Activated CD4-positive, alpha-beta memory T cell treated with anti-CD3 and anti-CD28 coated beads, Interleukin-2, amount 10 ng/mL, durations not matched to agents 7 days and 5 days (primary cell): ENCODE measurements at regions not wholly inside any gene's neighbourhood (a gene's known extent, or its start where the extent isn't known, plus 50 kb on each side); places are given as distances from the start of the nearest gene placed in this dataset.

Experiments used
- CTCF ChIA-PET: fragments of 350-600 bp; sonication (Branson Sonifier 250); formaldehyde crosslinking; loops from one replicate; lab custom pipeline; 2021; ENCODE audit warnings: antibody characterized with exemption, inconsistent platforms; lab: Charles Lee
- POLR2A ChIA-PET: fragments of 350-600 bp; sonication (Branson Sonifier 250); formaldehyde crosslinking; loops from one replicate; lab custom pipeline; 2021; ENCODE audit warnings: antibody characterized with exemption; lab: Charles Lee
- DNase-seq: peaks from one replicate; pipeline ENCODE4 v3.0.0-alpha.2; 2020
- H3K27ac Mint-ChIP-seq: one replicate; pipeline ENCODE4 v1.8.0; 2021; ENCODE audit warnings: mild to moderate bottlenecking, mixed read lengths
- H3K27me3 Mint-ChIP-seq: one replicate; pipeline ENCODE4 v1.8.0; 2021; ENCODE audit warnings: mixed read lengths
- H3K36me3 Mint-ChIP-seq: one replicate; pipeline ENCODE4 v1.8.0; 2021; ENCODE audit warnings: low read depth, mixed read lengths
- H3K4me1 Mint-ChIP-seq: one replicate; pipeline ENCODE4 v1.8.0; 2021; ENCODE audit warnings: mixed read lengths
- H3K4me3 Mint-ChIP-seq: one replicate; pipeline ENCODE4 v1.8.0; 2021; ENCODE audit warnings: mild to moderate bottlenecking, mixed read lengths
- H3K9me3 Mint-ChIP-seq: one replicate; pipeline ENCODE4 v1.8.0; 2021; ENCODE audit warnings: mixed read lengths

GRCh38 chr5:68352166-68352565, 136.6 kb downstream of the PIK3R1 start:
- Mint-ChIP-seq H3K4me1 (peaks cover 5% of the 10 kb centered on the region), H3K36me3 (no peaks in the 10 kb centered on the region), H3K9me3 (no peaks in the 10 kb centered on the region), H3K27ac (no peak overlapping the region), H3K27me3 (no peaks in the 10 kb centered on the region), H3K4me3 (no peak overlapping the region)
- ChIA-PET POLR2A (no interaction called here), CTCF (no interaction called here)
- no peak for DNase-seq

GRCh38 chr5:68353605-68354004, 138.0 kb downstream of the PIK3R1 start:
- Mint-ChIP-seq H3K9me3 (no peaks in the 10 kb centered on the region), H3K4me3 (no peak overlapping the region), H3K36me3 (no peaks in the 10 kb centered on the region), H3K4me1 (peaks cover 2% of the 10 kb centered on the region), H3K27me3 (no peaks in the 10 kb centered on the region), H3K27ac (no peak overlapping the region)
- ChIA-PET POLR2A (interaction anchor here (0.6 kb wide), 1 partner anchor 422 kb away, joined by 5 read pairs; no protein-coding TSS in a partner anchor), CTCF (no interaction called here)
- DNase-seq, result no peak

- no peak overlapping the region for H3K27ac Mint-ChIP-seq
- ChIA-PET POLR2A (interaction anchor here (0.6 kb wide), 1 partner anchor 423 kb away, joined by 5 read pairs; no protein-coding TSS in a partner anchor), CTCF (no interaction called here)
- no peak overlapping the region for H3K4me3 Mint-ChIP-seq
- DNase-seq, result no peak
- H3K36me3 Mint-ChIP-seq, result no peaks in the 10 kb centered on the region
- peaks cover 2% of the 10 kb centered on the region for H3K4me1 Mint-ChIP-seq
- no peaks in the 10 kb centered on the region for H3K27me3 Mint-ChIP-seq
- no peaks in the 10 kb centered on the region for H3K9me3 Mint-ChIP-seq
Observed at GRCh38 chr5:68354315-68354714, 138.8 kb downstream of the PIK3R1 start.

- Mint-ChIP-seq H3K9me3 (no peaks in the 10 kb centered on the region), H3K4me1 (peaks cover 2% of the 10 kb centered on the region), H3K4me3 (no peak overlapping the region), H3K27ac (no peak overlapping the region), H3K36me3 (no peaks in the 10 kb centered on the region), H3K27me3 (peaks cover 4% of the 10 kb centered on the region)
- no peak for DNase-seq
- POLR2A ChIA-PET, result no interaction called here
- CTCF ChIA-PET, result no interaction called here
Observed at GRCh38 chr5:68356216-68356615, 140.7 kb downstream of the PIK3R1 start.

GRCh38 chr5:68356623-68357022, 141.1 kb downstream of the PIK3R1 start:
- ChIA-PET POLR2A (no interaction called here), CTCF (no interaction called here)
- H3K27ac Mint-ChIP-seq, result no peak overlapping the region
- no peak for DNase-seq
- peaks cover 2% of the 10 kb centered on the region for H3K4me1 Mint-ChIP-seq
- H3K9me3 Mint-ChIP-seq, result no peaks in the 10 kb centered on the region
- no peak overlapping the region for H3K4me3 Mint-ChIP-seq
- H3K27me3 Mint-ChIP-seq, result peaks cover 4% of the 10 kb centered on the region
- no peaks in the 10 kb centered on the region for H3K36me3 Mint-ChIP-seq

GRCh38 chr5:68359699-68360098, 144.1 kb downstream of the PIK3R1 start:
- DNase-seq, result no peak
- H3K36me3 Mint-ChIP-seq, result no peaks in the 10 kb centered on the region
- CTCF ChIA-PET, result interaction anchor here (0.7 kb wide), 1 partner anchor 59 kb away, joined by 3 read pairs; no protein-coding TSS in a partner anchor
- H3K27ac Mint-ChIP-seq, result no peak overlapping the region
- H3K9me3 Mint-ChIP-seq, result no peaks in the 10 kb centered on the region
- POLR2A ChIA-PET, result interaction anchor here (1.4 kb wide), 1 partner anchor 10 kb away, joined by 3 read pairs; no protein-coding TSS in a partner anchor
- peaks cover 5% of the 10 kb centered on the region for H3K27me3 Mint-ChIP-seq
- no peak overlapping the region for H3K4me3 Mint-ChIP-seq
- no peaks in the 10 kb centered on the region for H3K4me1 Mint-ChIP-seq

- CTCF ChIA-PET, result no interaction called here
- peaks cover 8% of the 10 kb centered on the region for H3K4me1 Mint-ChIP-seq
- no peak overlapping the region for H3K4me3 Mint-ChIP-seq
- no peaks in the 10 kb centered on the region for H3K36me3 Mint-ChIP-seq
- no peak for DNase-seq
- POLR2A ChIA-PET, result no interaction called here
- peaks cover 7% of the 10 kb centered on the region for H3K27me3 Mint-ChIP-seq
- H3K27ac Mint-ChIP-seq, result no peak overlapping the region
- no peaks in the 10 kb centered on the region for H3K9me3 Mint-ChIP-seq
Observed at GRCh38 chr5:68362331-68362730, 146.8 kb downstream of the PIK3R1 start.

GRCh38 chr5:68365889-68366288, 150.3 kb downstream of the PIK3R1 start:
- Mint-ChIP-seq H3K4me1 (peaks cover 31% of the 10 kb centered on the region), H3K27me3 (peaks cover 3% of the 10 kb centered on the region), H3K4me3 (no peak overlapping the region), H3K36me3 (peaks cover 4% of the 10 kb centered on the region), H3K27ac (no peak overlapping the region), H3K9me3 (no peaks in the 10 kb centered on the region)
- no peak for DNase-seq
- ChIA-PET POLR2A (no interaction called here), CTCF (no interaction called here)

- Mint-ChIP-seq H3K36me3 (peaks cover 4% of the 10 kb centered on the region), H3K27me3 (peaks cover 3% of the 10 kb centered on the region), H3K27ac (no peak overlapping the region), H3K9me3 (no peaks in the 10 kb centered on the region), H3K4me3 (no peak overlapping the region), H3K4me1 (peaks cover 37% of the 10 kb centered on the region)
- ChIA-PET POLR2A (interaction anchor here (0.9 to 1.1 kb wide), 2 partner anchors 79 to 87 kb away, joined by 3 to 4 read pairs; no protein-coding TSS in a partner anchor), CTCF (interaction anchor here (0.6 kb wide), 1 partner anchor 106 kb away, joined by 9 read pairs; no protein-coding TSS in a partner anchor)
- no peak for DNase-seq
Observed at GRCh38 chr5:68367287-68367686, 151.7 kb downstream of the PIK3R1 start.

- Mint-ChIP-seq H3K9me3 (no peaks in the 10 kb centered on the region), H3K4me1 (peaks cover 37% of the 10 kb centered on the region), H3K36me3 (peaks cover 4% of the 10 kb centered on the region), H3K27ac (no peak overlapping the region), H3K27me3 (peaks cover 3% of the 10 kb centered on the region), H3K4me3 (no peak overlapping the region)
- CTCF ChIA-PET, result interaction anchor here (0.6 kb wide), 1 partner anchor 106 kb away, joined by 9 read pairs; no protein-coding TSS in a partner anchor
- DNase-seq, result no peak
- POLR2A ChIA-PET, result interaction anchor here (0.9 to 1.1 kb wide), 2 partner anchors 79 to 88 kb away, joined by 3 to 4 read pairs; no protein-coding TSS in a partner anchor
Observed at GRCh38 chr5:68367717-68368116, 152.2 kb downstream of the PIK3R1 start.

GRCh38 chr5:68368311-68369022, 152.9 kb downstream of the PIK3R1 start:
- H3K4me3 Mint-ChIP-seq, result no peak overlapping the region

GRCh38 chr5:68369023-68369359, 153.4 kb downstream of the PIK3R1 start:
- DNase-seq, result no peak
- H3K36me3 Mint-ChIP-seq, result peaks cover 4% of the 10 kb centered on the region
- POLR2A ChIA-PET, result interaction anchor here (1.0 kb wide), 2 partner anchors 24 to 65 kb away, joined by 3 to 5 read pairs; no protein-coding TSS in a partner anchor
- peaks cover 37% of the 10 kb centered on the region for H3K4me1 Mint-ChIP-seq
- peak overlapping the region; percentile 54 for H3K27ac Mint-ChIP-seq
- CTCF ChIA-PET, result interaction anchor here (0.7 to 1.0 kb wide), 2 partner anchors 97 to 138 kb away, joined by 3 read pairs; no protein-coding TSS in a partner anchor
- H3K27me3 Mint-ChIP-seq, result peaks cover 3% of the 10 kb centered on the region
- H3K4me3 Mint-ChIP-seq, result no peak overlapping the region
- no peaks in the 10 kb centered on the region for H3K9me3 Mint-ChIP-seq

More at GRCh38 chr5:68368311-68369022, 152.9 kb downstream of the PIK3R1 start:
- H3K4me1 Mint-ChIP-seq, result peaks cover 37% of the 10 kb centered on the region
- H3K27me3 Mint-ChIP-seq, result peaks cover 3% of the 10 kb centered on the region
- peaks cover 4% of the 10 kb centered on the region for H3K36me3 Mint-ChIP-seq
- DNase-seq, result no peak
- H3K27ac Mint-ChIP-seq, result peak overlapping the region; percentile 54
- ChIA-PET POLR2A (interaction anchor here (0.9 to 1.1 kb wide), 2 partner anchors 80 to 88 kb away, joined by 3 to 4 read pairs; no protein-coding TSS in a partner anchor), CTCF (interaction anchor here (0.7 kb wide), 1 partner anchor 139 kb away, joined by 3 read pairs; no protein-coding TSS in a partner anchor)
- H3K9me3 Mint-ChIP-seq, result no peaks in the 10 kb centered on the region

GRCh38 chr5:68369457-68370125, 154.0 kb downstream of the PIK3R1 start:
- Mint-ChIP-seq H3K4me1 (peaks cover 37% of the 10 kb centered on the region), H3K9me3 (no peaks in the 10 kb centered on the region), H3K36me3 (peaks cover 4% of the 10 kb centered on the region), H3K27ac (peak overlapping the region; percentile 68), H3K4me3 (peak overlapping the region; percentile 53), H3K27me3 (peaks cover 3% of the 10 kb centered on the region)
- peak; percentile 70 for DNase-seq
- ChIA-PET CTCF (interaction anchor here (1.0 to 1.2 kb wide), 2 partner anchors 89 to 97 kb away, joined by 3 read pairs; no protein-coding TSS in a partner anchor), POLR2A (interaction anchor here (1.0 to 1.9 kb wide), 6 partner anchors 9 to 65 kb away, joined by 3 to 7 read pairs (median 4); no protein-coding TSS in a partner anchor)
